ENCODE measurements at regions not wholly inside any gene's neighbourhood (a gene's known extent, or its start where the extent isn't known, plus 50 kb on each side); places are given as distances from the start of the nearest gene placed in this dataset.

DNA sequence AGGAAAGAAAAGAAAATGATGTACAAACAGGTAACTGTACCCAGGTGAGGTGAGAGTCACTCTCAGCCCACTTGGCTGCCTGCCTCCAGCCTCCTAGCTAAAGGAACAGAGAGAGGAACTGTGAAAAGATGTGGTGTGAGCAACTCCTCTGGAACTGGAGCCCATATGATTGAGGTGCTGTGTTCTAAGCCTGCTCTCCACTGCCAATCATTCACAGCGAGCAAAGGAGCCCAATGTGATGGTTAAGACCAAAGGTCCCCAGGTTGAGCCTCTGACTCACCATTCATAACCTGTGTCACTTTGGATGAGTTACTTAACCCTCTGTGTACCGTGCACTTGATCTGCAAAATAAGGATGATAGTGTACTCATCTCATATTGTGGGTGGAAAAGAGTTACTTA lies 868.1 kb upstream of the AUTS2 start:
- TF ChIP-seq CTCF (conservative IDR thresholded peaks at IDR 0.05; ENCODE audit: low read length) (no peak), EZH2phosphoT487 (IDR thresholded peaks at IDR 0.05; ENCODE audit: borderline replicate concordance) (no peak)
